CD1c-positive myeloid dendritic cell (primary cell): ENCODE measurements at regions not wholly inside any gene's neighbourhood (a gene's known extent, or its start where the extent isn't known, plus 50 kb on each side); places are given as distances from the start of the nearest gene placed in this dataset.

Experiments
- DNase-seq: peaks from one replicate; pipeline ENCODE4 v3.0.0-alpha.2; 2016; ENCODE audit errors: extremely low spot score

DNA sequence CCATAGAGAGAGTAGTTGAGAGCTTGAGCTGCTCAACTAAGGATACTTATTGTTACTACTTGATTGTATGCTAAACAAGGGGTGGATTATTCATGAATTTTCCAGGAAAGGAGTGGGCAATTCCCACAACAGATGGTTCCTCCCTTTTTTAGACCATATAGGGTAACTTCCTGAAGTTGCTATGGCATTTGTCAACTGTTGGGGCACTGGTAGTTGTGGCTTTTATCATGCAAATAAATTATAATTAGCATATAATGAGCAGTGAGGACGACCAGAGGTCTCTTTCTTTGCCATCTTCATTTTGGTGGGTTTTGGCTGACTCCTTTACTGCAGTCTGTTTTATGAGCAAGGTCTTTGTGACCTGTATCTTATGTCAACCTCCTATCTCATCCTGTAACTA lies 1403.5 kb upstream of the PABPC4L start:
- no peak for DNase-seq

DNA sequence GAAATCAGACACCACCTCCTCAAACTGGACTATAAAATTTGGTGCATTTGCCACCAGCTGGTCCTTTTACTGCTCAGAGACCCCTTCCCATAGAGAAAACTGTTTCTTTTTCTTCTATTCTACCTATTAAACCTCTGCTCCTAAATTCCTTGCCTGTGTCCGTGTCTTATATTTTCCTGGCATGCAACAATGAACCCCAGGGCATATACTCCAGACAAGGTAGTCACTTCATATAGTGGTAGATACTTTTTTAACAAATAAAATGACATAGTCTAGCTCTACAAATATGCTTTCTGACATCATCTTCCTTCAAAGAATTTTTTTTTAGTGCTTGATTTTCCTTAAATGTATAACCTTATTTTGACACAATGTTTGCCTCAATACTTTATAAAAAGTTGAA lies 1402.9 kb upstream of the PABPC4L start:
- DNase-seq: no peak

DNA sequence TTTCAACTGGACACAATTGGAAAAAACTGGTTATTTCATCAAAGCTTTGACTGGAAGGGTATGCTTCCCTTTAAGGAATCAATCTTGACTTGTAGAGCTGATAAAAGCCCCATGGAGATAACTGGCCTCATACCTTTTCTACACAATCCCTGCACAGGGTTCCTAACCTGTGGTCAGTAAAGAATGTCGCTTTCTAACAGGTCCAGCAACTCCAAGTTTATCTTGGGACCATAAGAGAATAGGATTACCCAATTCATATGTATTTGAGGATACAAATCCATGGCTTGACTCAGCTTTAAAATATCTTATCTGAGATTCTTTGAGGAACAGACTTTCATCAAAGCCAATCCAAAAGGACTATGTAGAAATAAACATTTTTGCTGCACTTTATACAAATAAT lies 1399.8 kb upstream of the PABPC4L start:
- DNase-seq: no peak

DNA sequence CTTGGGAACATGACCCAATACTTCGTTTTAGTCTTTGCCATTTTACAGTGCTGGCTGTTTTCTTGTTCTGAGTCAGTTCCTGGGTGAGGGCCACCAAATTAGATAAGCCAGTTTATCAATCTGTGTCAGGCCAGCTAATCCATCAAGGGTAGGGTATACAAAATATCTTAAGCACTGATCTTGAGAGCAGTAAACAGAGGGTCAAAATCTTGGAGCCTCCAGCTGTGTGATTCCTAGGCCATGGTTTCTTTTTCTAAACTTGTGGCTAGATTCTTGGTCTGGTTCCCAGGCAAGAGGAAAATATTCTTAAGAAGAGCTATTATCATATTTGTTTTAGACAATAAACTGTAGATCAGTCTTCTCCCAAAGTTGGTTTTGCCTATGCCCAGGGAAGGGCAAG lies 1396.6 kb upstream of the PABPC4L start:
- no peak for DNase-seq

DNA sequence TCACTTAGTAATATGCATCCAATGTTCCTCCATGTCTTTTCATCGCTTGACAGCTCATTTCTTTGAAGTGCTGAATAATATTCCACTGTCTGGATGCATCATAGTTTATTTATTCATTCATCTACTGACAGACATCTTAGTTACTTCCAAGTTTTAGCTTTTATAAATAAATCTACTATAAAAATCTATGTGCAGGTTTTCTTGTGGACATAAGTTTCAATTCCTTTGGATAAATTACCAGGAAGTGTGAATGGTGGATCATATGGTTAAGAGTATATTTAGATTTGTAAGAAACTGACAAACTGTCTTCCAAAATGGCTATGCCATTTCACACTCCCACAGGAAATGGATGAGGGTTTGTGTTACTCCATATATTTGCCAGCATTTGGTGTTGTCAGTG lies 1392.9 kb upstream of the PABPC4L start:
- no peak for DNase-seq

DNA sequence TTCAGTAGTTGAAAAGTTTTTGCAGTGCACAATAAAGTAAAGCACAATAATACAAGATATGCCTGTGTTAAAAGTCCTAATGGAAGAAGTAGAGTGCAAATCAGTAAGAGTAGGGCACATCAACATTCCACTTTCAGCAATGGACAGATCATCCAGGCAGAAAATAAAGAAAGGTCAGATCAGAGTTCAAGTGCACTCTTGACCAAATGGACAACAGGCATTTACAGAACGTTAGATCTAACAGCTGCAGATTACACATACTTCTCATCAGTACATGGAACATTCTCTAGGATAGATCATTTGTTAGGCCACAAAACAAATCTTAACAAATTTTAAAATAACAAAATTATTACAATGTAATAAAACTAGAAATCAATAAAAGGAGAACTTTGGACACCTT lies 1373.5 kb upstream of the PABPC4L start:
- no peak for DNase-seq

DNA sequence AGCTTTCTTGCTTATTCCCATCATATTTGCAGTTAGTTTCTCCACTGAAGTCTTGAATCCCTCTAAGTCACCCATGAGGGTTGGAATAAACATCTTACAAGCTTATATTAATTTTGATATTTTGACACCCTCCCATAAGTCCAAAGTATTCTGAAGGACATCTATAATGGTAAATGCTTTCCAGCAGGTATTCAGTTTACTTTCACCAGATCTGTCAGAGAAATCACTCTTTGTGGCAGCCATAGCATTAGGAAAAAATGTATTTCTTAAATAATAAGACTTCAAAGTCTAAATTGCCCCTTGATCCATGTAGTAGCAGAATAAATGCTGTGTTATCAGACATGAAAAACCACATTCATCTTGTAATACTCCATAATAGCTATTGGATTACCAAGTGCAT lies 1371.7 kb upstream of the PABPC4L start:
- DNase-seq: no peak

DNA sequence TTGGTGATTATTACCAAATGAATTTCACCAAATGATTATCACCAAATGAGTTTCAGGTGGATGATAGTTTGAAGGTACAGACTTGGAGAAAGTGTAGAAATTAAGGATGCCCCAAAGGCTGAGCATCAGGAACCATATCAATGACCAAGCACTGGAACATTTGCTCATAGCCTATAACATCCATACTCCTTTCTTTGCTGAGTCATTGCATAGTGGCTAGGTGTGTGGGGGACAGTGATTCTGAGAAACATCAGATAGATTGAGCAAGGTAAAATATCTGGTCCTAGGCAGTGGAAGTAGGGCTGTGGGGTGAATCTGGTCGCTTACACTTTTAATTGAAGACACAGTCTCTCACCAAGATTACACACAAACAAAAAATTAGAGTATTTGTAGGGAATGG lies 1362.5 kb upstream of the PABPC4L start:
- DNase-seq: no peak

DNA sequence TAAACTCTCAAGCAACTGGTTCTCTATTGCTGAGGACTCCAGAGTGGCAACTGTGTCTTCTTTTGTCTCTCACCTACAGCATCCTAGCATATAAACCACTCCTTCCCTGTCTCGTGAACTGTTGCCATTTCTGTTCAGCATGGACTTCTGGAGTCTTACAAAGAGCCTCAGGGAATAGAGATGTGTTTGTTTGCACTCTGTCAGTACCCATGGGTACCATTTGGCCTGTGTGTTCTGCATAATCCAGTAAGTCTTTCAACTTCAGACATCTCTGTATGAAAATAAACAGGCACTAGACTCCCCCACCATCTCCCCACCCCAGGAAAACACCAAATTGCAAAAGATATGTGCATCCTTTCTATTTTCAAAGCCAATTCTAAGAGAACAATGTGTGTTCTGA lies 1351.6 kb upstream of the PABPC4L start:
- no peak for DNase-seq

DNA sequence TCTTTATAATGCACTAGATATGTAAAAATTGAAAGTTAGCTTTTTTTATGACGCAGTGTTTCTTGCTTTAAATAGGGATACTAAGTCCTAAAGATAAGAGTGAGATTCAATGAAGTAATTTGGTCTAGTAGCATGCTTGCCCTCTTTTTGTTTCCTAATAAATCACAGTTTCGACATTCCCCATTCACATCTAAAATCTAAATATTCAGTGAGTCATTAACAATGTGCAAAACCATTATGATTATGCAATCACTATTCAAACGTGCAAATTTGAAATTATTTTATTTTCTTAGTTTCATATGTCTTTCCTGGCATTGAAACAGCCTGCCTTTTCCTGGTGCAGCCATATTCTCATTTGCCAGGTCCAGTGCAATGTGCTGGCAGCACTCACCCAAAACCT lies 1350.5 kb upstream of the PABPC4L start:
- DNase-seq: no peak

DNA sequence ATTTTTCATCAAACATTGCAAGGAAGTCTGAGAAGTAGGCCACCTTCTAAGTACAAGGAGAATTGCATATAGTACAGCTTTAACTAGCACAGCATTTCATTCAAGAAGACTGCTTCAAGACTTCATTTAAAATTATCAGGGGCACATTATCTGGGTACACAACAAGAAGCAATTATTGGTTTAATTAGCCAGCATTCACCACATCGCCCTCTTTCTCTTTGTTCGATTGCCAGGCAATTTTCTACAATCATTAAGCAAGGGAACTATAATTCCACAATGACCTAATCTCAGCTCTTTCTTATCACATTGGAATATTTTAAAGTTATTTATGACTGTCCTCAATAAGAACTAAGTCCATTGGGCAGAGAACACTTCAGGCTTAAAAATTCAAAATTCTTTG lies 1347.1 kb upstream of the PABPC4L start:
- no peak for DNase-seq

DNA sequence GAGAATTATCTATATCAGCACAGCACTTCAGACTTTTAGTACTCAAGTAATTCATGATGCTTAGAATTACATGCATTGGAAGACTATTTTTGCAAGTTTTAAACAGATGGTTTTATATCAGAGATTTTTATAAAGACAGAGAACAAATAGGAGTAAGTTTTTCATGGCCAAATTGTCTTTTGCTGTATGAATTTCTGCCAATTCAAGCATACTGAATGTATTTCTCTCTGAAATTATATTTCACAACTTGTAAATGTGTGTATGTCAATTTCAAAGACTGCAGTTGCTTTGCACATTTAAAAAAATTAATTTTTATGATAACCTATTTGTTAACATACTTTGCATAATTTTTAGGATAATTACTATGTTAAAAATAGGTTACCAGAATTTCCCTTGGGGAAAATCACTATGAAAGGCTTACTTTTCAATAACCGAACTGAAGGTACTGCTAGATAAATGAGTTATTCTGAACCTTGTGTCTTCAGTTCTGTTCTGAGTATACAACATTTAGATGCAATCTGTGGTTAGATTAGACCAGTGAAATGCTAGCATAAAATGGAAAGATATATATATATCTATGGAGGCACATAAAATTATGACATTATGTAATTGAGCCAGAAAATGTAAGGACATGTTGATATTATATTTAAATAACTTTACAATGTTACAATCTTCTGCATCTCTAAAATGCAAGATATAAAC lies 1344.2 kb upstream of the PABPC4L start:
- no peak for DNase-seq

DNA sequence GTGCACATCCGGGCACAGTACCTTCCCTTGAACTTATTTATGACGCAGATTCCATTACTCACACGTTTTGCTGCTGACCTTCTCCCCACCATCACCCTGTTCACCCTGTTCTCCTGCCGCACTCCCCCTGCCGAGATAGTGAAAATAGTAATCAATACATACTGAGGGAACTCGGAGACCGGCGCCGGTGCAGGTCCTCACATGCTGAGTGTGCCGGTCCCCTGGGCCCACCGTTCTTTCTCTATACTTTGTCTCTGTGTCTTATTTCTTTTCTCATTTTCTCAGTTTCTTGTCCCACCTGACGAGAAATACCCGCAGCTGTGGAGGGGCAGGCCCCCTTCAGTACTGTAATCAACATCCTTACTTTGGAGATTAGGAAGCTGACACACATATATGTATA lies 1337.1 kb upstream of the PABPC4L start:
- DNase-seq: no peak

DNA sequence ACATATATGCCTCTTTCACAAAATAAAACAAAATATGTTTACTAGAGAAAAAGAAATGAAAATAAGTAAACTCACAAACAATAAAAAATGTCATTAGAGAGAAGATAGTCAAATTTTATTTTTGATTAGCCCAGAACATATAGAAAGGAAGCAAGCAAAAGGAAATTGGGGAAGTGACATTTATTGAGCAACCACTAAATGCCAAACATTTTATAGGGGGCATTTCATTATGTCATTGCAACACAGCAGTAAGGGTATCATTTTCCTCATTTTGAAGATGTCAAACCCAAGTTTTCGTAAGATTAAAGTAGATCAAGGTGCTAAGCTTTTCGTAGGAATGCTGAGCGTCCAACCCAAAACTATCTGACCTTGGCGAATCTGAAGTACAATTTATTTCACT lies 1331.5 kb upstream of the PABPC4L start:
- no peak for DNase-seq

DNA sequence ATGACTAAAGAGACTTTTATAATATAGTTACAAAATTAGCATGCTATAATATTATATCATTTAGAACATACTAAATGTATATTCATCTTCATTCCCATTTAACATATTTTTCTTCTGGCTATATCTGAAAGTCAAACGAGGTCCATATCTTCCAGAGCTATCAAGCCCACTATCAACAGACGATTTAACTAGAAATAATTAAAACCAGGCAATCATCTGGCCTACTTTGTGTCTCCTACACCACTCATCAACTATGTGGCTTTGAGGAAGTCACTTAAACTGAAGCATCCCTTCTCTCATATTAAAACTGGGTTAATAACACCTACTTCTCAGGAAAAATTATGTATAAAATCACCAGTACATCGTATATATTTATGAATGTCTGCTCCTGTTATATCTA lies 1330.5 kb upstream of the PABPC4L start:
- DNase-seq: no peak

DNA sequence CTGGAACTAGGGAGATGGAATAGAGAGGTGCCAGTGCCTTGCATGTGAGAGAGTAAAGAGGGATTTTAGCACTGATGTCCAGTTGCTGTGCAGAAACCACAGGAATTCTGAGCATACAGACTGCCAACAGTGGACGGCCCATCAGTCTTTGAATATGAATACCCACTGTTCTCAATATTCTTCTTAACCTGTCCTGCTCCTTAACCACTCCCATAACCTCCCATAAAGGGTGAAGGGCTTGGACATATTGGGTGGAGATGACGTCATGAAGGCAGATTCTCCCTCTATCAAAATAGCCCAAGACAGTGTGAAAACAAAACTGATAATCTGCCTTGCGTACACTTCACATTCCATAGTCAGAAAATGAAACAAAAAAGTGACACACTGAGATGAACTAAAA lies 1313.7 kb upstream of the PABPC4L start:
- DNase-seq: no peak

DNA sequence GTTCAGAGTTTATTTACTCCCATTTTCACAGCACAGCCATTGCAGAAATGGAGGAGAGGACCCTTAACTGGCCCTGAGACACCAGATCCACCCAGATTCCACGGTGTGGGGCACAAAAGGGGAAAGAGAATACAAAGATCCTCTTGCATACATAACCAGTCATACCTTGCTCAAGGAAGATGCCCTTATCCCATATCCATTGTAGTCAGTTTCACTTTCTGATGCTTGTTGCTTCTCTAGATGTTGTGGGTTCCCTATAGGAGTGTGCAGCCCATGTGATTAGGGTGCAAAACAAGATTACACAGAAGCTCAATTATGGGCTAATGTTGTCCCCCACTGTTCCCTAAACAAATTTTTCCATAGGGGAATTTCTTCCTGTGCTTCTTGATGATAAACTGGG lies 1309.0 kb upstream of the PABPC4L start:
- DNase-seq: no peak

DNA sequence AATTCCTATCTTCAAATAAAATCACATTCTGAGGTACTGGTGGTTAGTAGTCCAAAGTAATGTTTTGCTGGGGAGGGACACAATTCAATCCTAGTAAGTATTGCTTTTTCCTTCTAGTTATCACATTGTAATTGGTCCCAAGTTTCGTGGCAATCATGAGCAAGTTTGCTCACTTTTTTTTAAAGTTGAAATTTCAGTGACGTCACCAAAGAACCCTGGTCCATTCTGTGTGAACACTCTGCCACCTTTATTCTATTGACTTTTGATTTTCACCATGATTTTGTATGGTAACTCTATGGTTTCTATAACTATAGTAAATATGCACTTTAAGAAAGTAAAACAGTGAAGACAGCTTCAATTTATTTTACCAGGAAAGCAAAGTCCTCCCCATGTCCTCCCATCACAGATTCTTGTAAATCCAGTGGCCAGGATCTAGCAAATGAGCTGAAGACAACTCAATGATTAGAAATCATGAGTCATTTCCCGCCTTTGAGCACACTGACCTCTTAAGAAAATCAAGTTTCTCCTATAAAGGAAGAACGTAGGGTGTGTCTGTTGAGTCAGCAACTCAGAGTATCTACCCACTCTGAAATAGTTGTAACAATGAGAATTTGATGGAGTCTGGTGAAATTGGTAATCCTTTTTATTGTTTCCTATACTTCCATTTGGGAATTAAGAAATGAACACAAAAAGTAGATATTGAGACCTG lies 1306.6 kb upstream of the PABPC4L start:
- DNase-seq: no peak

DNA sequence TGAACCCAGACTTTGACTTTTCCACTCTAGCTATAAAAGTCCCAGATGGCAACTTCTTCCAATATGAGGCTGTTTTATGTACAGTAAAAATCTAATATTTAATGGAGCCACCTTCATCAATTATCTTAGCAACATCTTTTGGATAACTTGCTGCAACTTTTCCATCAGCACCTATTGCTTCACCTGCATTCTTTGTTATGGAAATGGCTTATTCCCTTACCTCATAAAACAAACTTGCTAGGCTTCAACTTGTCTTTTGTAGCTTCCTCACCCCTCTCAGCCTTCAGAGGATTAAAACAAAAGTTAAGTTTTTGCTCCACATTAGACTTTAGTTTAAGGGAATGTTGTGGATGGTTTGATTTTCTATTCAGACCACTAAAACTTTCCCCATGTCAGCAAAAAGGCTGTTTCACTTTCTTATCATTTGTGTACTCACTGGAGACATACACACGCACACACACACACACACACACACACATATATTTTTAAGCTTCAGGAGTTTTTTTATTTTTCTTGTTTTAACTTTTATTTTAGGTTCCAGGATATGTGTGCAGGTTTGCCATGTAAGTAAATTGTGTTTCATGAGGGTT lies 1296.1 kb upstream of the PABPC4L start:
- no peak for DNase-seq

DNA sequence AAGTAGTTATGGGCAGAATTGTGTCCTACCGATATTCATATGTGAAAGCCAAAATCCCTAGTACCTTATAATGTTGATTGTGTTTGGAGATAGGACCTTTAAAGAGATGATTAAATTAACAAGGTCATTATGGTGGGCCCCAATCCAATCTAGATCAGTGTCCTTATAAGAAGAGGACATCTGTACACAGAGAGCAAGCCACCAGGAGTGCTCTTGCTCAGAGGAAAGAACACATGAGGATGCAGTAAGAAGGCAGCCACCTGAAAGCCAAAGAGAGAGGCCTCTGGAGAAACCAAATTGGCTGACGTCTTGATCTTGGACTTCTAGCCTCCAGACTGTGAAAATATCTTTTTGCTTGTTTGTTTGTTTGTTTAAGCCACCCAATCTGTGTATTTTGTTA lies 1290.8 kb upstream of the PABPC4L start:
- no peak for DNase-seq

DNA sequence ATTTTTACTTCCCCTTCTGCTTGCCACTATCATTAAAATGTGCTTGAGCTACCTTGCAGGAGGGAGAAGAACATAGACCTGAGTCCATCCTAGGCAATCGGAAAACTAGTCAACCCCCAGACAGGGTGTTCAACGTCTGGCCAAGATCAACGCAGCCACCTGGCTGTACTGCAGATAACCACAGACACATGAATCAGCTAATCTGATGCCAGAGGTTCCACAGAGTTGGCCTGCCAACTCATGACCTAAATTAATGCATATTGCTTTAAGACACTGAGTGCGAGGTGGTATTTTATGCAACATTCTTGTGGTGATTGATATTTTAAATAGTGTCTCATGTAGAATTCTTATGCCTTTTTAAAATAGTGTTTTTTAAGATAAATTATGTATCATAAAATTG lies 1283.8 kb upstream of the PABPC4L start:
- no peak for DNase-seq

DNA sequence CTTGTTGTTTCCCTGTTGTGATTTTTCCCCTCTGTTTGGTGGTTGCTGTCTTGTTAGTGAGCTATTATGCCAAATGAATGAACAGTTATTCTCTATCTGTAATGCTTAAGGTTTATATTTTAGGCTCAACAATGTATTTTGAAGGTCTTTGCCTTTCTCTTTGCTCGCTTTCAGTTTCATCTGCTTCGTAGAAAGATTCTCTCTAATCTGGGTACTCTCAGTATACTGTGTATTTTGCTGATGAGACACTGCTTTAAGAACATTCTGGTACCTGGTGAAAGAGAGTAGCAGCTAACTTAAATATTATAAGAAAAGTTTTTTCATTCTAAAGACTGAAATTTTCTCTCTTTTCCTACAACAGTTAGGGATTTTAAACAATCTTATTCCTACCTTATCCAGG lies 1274.7 kb upstream of the PABPC4L start:
- DNase-seq: no peak

DNA sequence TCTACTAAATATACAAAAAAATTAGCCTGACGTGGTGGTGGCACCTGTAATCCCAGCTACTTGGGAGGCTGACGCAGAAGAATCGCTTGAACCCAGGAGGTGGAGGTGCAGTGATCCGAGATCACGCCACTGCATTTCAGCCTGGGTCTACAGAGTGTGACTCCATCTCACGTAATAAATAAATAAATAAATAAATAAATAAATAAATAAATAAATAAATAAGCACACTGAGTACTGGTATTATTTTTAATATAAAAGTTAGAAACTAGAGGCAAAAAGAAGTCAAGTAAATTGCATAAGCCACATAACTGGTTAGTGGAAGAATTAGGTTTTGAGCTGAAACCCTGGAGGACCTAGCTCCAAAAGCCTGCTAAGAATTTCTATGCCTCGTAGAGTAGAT lies 1262.7 kb upstream of the PABPC4L start:
- DNase-seq: no peak
